Retinal pigment epithelial cell (primary cell): ENCODE measurements at regions not wholly inside any gene's neighbourhood (a gene's known extent, or its start where the extent isn't known, plus 50 kb on each side); places are given as distances from the start of the nearest gene placed in this dataset.

ENCODE experiments used
- DNase-seq: peaks from one replicate; pipeline ENCODE4 v3.0.0-alpha.2; 2010; ENCODE audit warnings: low read depth
- H3K4me3 ChIP-seq: 2 replicates; pipeline ENCODE4 v1.5.1; 2011; ENCODE audit warnings: mild to moderate bottlenecking, low read length, control low read depth, moderate library complexity
- TF ChIP-seq, protein P1 (sequence below): conservative IDR thresholded peaks from 2 replicates; pipeline ENCODE4 v1.5.1; 2011; ENCODE audit warnings: low read depth, low read length, control low read depth, inconsistent platforms

DNA sequence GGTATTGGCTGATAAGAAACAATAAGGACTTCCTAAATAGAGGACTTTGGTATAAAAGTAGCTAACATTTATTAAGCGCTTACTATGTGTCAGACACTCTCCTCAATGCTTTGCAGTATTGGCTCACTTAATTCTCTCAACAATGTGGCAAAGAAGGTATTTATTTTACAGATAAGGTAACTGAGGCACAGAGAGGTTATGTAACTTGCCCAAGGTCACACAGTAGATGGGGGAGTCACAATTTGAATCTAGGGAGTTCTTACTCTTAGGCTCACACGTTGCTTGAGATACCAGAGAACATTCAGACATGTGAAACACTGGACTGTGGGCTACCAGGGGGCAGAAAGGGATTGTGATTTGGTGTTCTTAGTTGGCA is 60.8 kb upstream of the GPR158 start:
- TF ChIP-seq, protein P1, sequence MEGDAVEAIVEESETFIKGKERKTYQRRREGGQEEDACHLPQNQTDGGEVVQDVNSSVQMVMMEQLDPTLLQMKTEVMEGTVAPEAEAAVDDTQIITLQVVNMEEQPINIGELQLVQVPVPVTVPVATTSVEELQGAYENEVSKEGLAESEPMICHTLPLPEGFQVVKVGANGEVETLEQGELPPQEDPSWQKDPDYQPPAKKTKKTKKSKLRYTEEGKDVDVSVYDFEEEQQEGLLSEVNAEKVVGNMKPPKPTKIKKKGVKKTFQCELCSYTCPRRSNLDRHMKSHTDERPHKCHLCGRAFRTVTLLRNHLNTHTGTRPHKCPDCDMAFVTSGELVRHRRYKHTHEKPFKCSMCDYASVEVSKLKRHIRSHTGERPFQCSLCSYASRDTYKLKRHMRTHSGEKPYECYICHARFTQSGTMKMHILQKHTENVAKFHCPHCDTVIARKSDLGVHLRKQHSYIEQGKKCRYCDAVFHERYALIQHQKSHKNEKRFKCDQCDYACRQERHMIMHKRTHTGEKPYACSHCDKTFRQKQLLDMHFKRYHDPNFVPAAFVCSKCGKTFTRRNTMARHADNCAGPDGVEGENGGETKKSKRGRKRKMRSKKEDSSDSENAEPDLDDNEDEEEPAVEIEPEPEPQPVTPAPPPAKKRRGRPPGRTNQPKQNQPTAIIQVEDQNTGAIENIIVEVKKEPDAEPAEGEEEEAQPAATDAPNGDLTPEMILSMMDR, result no peak
- DNase-seq, result no peak
- H3K4me3 ChIP-seq, result no peak overlapping the region

DNA sequence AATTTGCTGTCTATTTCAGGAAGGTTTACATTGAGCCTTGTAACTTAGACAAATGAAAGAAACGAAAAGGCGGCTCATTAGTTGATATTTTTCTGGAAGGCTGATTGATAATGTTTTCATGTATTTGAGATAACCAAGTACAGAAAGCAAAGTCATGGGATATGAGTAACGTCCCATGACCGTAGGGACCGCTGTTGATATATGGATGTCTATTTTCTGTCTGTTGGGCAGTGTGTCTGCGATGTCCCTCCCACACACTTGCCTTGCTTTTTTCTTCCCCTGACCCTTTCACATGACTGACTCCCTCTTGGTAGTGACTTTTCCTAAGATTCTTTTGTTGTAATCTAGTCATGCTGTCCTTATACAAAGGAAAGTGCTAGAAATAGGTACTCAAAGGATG is 57.0 kb upstream of the GPR158 start:
- TF ChIP-seq, protein P1, result no peak
- DNase-seq, result no peak
- H3K4me3 ChIP-seq, result no peak overlapping the region

DNA sequence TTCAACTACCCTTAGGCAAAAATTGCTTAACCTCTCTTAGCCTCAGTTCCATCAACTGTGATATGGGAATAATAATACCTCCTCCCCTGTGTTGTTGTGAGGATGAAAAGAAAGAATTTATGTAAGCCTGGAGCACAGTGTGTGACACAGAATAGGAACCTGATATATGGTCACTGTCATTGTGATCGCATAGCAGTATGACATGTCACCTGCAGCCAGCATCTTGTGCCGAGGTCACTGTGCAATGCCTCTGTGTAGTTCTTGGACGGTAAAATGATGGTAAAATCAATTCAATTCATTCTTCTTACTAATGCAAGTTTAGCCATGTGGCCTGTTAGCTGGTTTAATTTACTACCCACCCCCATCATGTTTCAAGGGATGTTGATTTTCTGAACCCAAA is 54.6 kb upstream of the GPR158 start:
- TF ChIP-seq, protein P1, result no peak
- no peak overlapping the region for H3K4me3 ChIP-seq
- no peak for DNase-seq
